Osteocyte (in vitro differentiated cells): ENCODE measurements at regions not wholly inside any gene's neighbourhood (a gene's known extent, or its start where the extent isn't known, plus 50 kb on each side); places are given as distances from the start of the nearest gene placed in this dataset.

Experiments
- DNase-seq: peaks from one replicate; pipeline ENCODE4 v3.0.0; 2021; ENCODE audit warnings: mixed read lengths; ENCODE audit not compliant: unreplicated experiment; ENCODE audit errors: extremely low spot score
- H3K27ac Mint-ChIP-seq: one replicate; pipeline ENCODE4 v1.8.0; 2021; ENCODE audit warnings: mild to moderate bottlenecking, mixed read lengths; ENCODE audit not compliant: unreplicated experiment
- H3K27me3 Mint-ChIP-seq: one replicate; pipeline ENCODE4 v1.8.0; 2021; ENCODE audit warnings: mixed read lengths; ENCODE audit not compliant: unreplicated experiment
- H3K36me3 Mint-ChIP-seq: one replicate; pipeline ENCODE4 v1.8.0; 2021; ENCODE audit warnings: mixed read lengths; ENCODE audit not compliant: unreplicated experiment
- H3K4me1 Mint-ChIP-seq: one replicate; pipeline ENCODE4 v1.8.0; 2021; ENCODE audit warnings: mixed read lengths; ENCODE audit not compliant: unreplicated experiment
- H3K4me3 Mint-ChIP-seq: one replicate; pipeline ENCODE4 v1.8.0; 2021; ENCODE audit warnings: mild to moderate bottlenecking, moderate library complexity, mixed read lengths; ENCODE audit not compliant: unreplicated experiment
- H3K9me3 Mint-ChIP-seq: one replicate; pipeline ENCODE4 v1.8.0; 2021; ENCODE audit warnings: mixed read lengths; ENCODE audit not compliant: unreplicated experiment
- CTCF ChIP-seq: fragments of 200-600 bp; sonication (generic); IDR thresholded peaks from 2 replicates; pipeline ENCODE4 v1.5.0; 2021; ENCODE audit warnings: antibody characterized with exemption, mild to moderate bottlenecking, moderate library complexity

GRCh38 chr10:55374060-55374459 is 573.0 kb upstream of the PCDH15 start:
- no peak for DNase-seq
- H3K27me3 Mint-ChIP-seq = no peaks in the 10 kb centered on the region
- H3K4me3 Mint-ChIP-seq = no peak overlapping the region
- H3K4me1 Mint-ChIP-seq = peaks cover 51% of the 10 kb centered on the region
- no peaks in the 10 kb centered on the region for H3K9me3 Mint-ChIP-seq
- no peak overlapping the region for H3K27ac Mint-ChIP-seq
- no peaks in the 10 kb centered on the region for H3K36me3 Mint-ChIP-seq
- no peak for TF ChIP-seq CTCF

- Mint-ChIP-seq H3K4me1 (peaks cover 35% of the 10 kb centered on the region), H3K27ac (peak overlapping the region; percentile 34), H3K27me3 (no peaks in the 10 kb centered on the region), H3K9me3 (no peaks in the 10 kb centered on the region), H3K4me3 (no peak overlapping the region), H3K36me3 (no peaks in the 10 kb centered on the region)
- DNase-seq = no peak
- no peak for TF ChIP-seq CTCF
These were observed 568.8 kb upstream of the PCDH15 start for GRCh38 chr10:55369670-55370420.

- no peak for TF ChIP-seq CTCF
- Mint-ChIP-seq H3K36me3 (no peaks in the 10 kb centered on the region), H3K4me1 (peaks cover 29% of the 10 kb centered on the region)
These were observed 567.4 kb upstream of the PCDH15 start for GRCh38 chr10:55368467-55368866.

GRCh38 chr10:55367555-55367954 is 566.5 kb upstream of the PCDH15 start:
- H3K27me3 Mint-ChIP-seq = no peaks in the 10 kb centered on the region
- H3K27ac Mint-ChIP-seq = no peak overlapping the region
- no peak overlapping the region for H3K4me3 Mint-ChIP-seq
- no peak for TF ChIP-seq CTCF
- H3K36me3 Mint-ChIP-seq = no peaks in the 10 kb centered on the region
- H3K4me1 Mint-ChIP-seq = peaks cover 28% of the 10 kb centered on the region
- no peaks in the 10 kb centered on the region for H3K9me3 Mint-ChIP-seq
- DNase-seq = no peak

More at GRCh38 chr10:55368467-55368866, 567.4 kb upstream of the PCDH15 start:
- Mint-ChIP-seq H3K27me3 (no peaks in the 10 kb centered on the region), H3K27ac (no peak overlapping the region), H3K9me3 (no peaks in the 10 kb centered on the region), H3K4me3 (no peak overlapping the region)
- DNase-seq = no peak

GRCh38 chr10:55358539-55358938 is 557.5 kb upstream of the PCDH15 start:
- TF ChIP-seq CTCF = no peak
- Mint-ChIP-seq H3K4me3 (no peak overlapping the region), H3K4me1 (peaks cover 7% of the 10 kb centered on the region), H3K9me3 (no peaks in the 10 kb centered on the region), H3K36me3 (no peaks in the 10 kb centered on the region), H3K27ac (no peak overlapping the region), H3K27me3 (no peaks in the 10 kb centered on the region)
- DNase-seq = no peak
